ENCODE measurements at regions not wholly inside any gene's neighbourhood (a gene's known extent, or its start where the extent isn't known, plus 50 kb on each side); places are given as distances from the start of the nearest gene placed in this dataset.

GRCh38 chr3:1823867-1824266 is 274.8 kb upstream of the CNTN4 start:
- intact Hi-C loops (cut with DNase I; ENCODE audit: low total_unique reads), result no loop called here
- H3K27me3 ChIP-seq, result no peaks in the 10 kb centered on the region
- no peaks in the 10 kb centered on the region for H3K9me3 ChIP-seq
- H3K4me3 ChIP-seq, result no peak overlapping the region
- WGBS, 2 donors, result 73 to 81% methylated on average over 5 of the region's 5 CpGs
- no peak for DNase-seq
- H3K27ac ChIP-seq, result no peak overlapping the region
- H3K4me1 ChIP-seq, result no peaks in the 10 kb centered on the region
- TF ChIP-seq CTCF (IDR thresholded peaks at IDR 0.05) (no peak), POLR2A (IDR thresholded peaks at IDR 0.05) (no peak)
- no peaks in the 10 kb centered on the region for H3K36me3 ChIP-seq (ENCODE audit: low read depth, missing control alignments)

- Histone ChIP-seq H3K9me3 (no peaks in the 10 kb centered on the region), H3K36me3 (ENCODE audit: low read depth, missing control alignments) (no peaks in the 10 kb centered on the region), H3K27me3 (no peaks in the 10 kb centered on the region), H3K4me3 (no peak overlapping the region), H3K4me1 (no peaks in the 10 kb centered on the region), H3K27ac (no peak overlapping the region)
- WGBS, 2 donors, result 95 to 97% methylated on average over 1 of the region's 1 CpG
- intact Hi-C loops (cut with DNase I; ENCODE audit: low total_unique reads), result no loop called here
- DNase-seq, result no peak
- no peak for TF ChIP-seq POLR2A (IDR thresholded peaks at IDR 0.05)
- no peak for TF ChIP-seq CTCF (IDR thresholded peaks at IDR 0.05)
Observed at GRCh38 chr3:1824359-1824758, 274.3 kb upstream of the CNTN4 start.

- no peaks in the 10 kb centered on the region for H3K4me1 ChIP-seq
- TF ChIP-seq CTCF (IDR thresholded peaks at IDR 0.05), result no peak
- no peak for TF ChIP-seq POLR2A (IDR thresholded peaks at IDR 0.05)
- WGBS, 2 donors, result 83 to 91% methylated on average over 1 of the region's 1 CpG
- H3K9me3 ChIP-seq, result no peaks in the 10 kb centered on the region
- no peaks in the 10 kb centered on the region for H3K27me3 ChIP-seq
- H3K36me3 ChIP-seq (ENCODE audit: low read depth, missing control alignments), result no peaks in the 10 kb centered on the region
- intact Hi-C loops (cut with DNase I; ENCODE audit: low total_unique reads), result no loop called here
- DNase-seq, result no peak
- no peak overlapping the region for H3K27ac ChIP-seq
- H3K4me3 ChIP-seq, result no peak overlapping the region
Observed at GRCh38 chr3:1828519-1828918, 270.1 kb upstream of the CNTN4 start.

GRCh38 chr3:1830851-1831250 is 267.8 kb upstream of the CNTN4 start:
- Histone ChIP-seq H3K27me3 (no peaks in the 10 kb centered on the region), H3K27ac (no peak overlapping the region), H3K4me1 (no peaks in the 10 kb centered on the region), H3K4me3 (no peak overlapping the region), H3K9me3 (no peaks in the 10 kb centered on the region), H3K36me3 (ENCODE audit: low read depth, missing control alignments) (no peaks in the 10 kb centered on the region)
- no peak for TF ChIP-seq POLR2A (IDR thresholded peaks at IDR 0.05)
- TF ChIP-seq CTCF (IDR thresholded peaks at IDR 0.05), result no peak
- intact Hi-C loops (cut with DNase I; ENCODE audit: low total_unique reads), result no loop called here
- WGBS, 2 donors, result 42 to 46% methylated on average over 3 of the region's 3 CpGs
- DNase-seq, result no peak

- H3K4me1 ChIP-seq, result no peaks in the 10 kb centered on the region
- H3K27me3 ChIP-seq, result no peaks in the 10 kb centered on the region
- WGBS, 2 donors, result 93 to 96% methylated on average over 3 of the region's 3 CpGs
- no peak overlapping the region for H3K4me3 ChIP-seq
- no peaks in the 10 kb centered on the region for H3K9me3 ChIP-seq
- TF ChIP-seq CTCF (IDR thresholded peaks at IDR 0.05) (no peak), POLR2A (IDR thresholded peaks at IDR 0.05) (no peak)
- H3K36me3 ChIP-seq (ENCODE audit: low read depth, missing control alignments), result no peaks in the 10 kb centered on the region
- no peak for DNase-seq
- H3K27ac ChIP-seq, result no peak overlapping the region
- intact Hi-C loops (cut with DNase I; ENCODE audit: low total_unique reads), result no loop called here
Observed at GRCh38 chr3:1832395-1832794, 266.3 kb upstream of the CNTN4 start.

All from testis (tissue), 2 donors.